ENCODE measurements at regions not wholly inside any gene's neighbourhood (a gene's known extent, or its start where the extent isn't known, plus 50 kb on each side); places are given as distances from the start of the nearest gene placed in this dataset.
A peak's percentile ranks its signal among the peaks of the same experiment; 100 is the strongest.

DNA sequence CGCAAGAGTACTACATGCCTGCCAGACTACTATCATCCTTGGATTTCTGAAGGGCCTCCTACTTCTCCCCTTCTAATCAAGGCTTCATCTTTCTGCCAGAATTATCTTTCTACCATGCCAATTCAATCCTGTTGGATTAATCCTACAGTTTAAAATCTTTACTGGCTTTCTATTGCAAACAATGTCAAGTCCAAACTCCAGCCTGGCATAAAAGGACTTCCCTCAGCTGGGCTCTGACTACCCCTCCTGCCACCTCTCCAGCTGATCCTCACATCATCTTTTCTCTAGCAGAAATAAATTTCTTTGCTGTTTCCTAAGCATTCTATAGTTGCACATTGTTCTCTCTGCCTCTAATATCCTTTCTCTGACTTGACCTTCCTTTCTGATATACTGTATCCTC lies 119.7 kb upstream of the RAD23B start:
- no peak for DNase-seq (ENCODE audit: low read depth)

DNA sequence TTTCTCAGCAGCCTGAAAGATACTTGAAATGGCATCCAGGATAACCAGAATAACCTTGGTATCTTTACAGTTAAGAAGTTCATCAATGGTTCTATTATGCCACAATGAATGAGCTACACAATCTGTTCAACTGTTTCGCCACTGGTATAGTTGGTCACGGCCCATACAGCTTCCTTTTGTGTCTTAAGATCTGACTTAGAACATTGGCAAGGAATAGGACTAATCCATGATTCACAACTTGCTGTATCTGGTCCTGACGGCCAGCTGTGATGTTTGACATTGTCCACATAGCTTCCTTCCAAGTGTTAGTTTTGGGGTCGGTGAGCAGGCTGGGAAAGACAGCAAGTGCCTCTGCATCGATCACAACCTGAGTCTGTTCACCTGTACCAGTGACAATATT lies 113.3 kb upstream of the RAD23B start:
- no peak for DNase-seq (ENCODE audit: low read depth)

DNA sequence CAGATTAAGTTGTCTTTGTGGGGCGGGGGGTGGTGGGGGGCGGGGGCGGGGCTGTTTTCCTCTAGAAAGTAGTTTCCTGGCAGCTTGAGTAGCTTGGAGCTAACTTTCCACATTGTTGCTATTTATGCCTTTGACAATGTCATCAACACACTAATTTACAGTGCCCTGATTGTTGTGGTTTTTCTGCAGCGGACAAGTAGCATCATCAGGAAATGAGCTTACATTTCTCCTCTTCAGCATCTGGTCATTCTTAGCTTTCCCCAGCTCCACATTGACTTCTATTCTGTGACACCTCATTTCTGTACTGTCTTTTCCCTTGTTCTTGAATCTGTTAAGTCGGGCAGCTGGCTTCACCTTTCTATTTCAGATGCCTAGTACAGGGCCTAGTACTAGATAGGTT lies 112.3 kb upstream of the RAD23B start:
- no peak for DNase-seq (ENCODE audit: low read depth)

DNA sequence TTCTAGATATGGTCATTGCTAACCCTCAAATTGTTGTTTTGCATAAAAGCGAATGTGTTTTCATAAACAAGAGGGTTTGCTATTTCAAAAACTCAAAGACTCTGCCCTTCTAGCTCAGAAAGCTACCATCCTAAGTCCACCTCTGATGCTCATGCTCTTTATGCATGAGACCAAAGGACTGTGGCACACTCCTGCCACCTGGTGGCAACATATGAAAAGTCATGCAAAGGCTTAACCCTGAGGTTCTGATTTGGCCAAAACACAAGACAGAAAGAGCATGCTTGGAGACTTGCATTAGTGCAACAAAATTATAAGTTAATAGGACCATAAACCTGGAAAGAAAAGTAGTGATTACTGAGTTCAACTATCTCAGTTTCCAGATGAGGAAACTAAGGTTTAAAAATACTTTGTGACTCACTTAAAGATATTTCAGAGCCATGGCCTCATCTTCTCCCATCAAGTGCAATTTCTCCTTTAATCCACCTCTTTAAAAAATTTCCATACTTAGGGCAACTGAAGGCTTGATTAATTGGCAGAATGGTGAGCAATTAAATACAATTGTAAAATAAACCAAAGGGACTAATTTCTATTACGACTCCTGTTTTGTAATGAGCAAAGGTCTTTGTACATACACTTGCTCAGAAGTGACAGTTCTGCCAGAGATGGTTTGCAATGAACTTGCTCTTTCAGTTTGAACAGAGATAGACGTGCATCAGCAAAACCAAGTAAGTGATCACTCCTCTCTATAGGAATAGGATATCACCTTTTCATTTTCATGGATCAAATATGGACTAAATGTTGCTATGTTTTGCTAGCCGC lies 110.7 kb upstream of the RAD23B start:
- peak; percentile 76 for DNase-seq (ENCODE audit: low read depth)

DNA sequence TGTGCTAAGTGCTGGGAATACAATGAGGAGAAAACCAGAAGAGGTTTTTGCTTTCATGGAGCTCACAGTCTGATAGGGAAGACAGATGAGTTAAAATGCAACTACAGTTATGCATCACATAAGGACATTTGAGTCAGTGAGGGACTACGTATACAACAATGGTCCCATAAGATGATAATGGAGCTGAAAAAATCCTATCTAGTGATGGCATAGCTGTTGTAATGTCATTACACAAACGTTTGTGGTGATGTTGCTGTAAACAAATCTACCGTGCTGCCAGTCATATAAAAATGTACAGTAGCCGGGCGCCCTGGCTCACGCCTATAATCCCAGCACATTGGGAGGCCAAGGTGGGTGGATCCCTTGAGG lies 110.1 kb upstream of the RAD23B start:
- no peak for DNase-seq (ENCODE audit: low read depth)

DNA sequence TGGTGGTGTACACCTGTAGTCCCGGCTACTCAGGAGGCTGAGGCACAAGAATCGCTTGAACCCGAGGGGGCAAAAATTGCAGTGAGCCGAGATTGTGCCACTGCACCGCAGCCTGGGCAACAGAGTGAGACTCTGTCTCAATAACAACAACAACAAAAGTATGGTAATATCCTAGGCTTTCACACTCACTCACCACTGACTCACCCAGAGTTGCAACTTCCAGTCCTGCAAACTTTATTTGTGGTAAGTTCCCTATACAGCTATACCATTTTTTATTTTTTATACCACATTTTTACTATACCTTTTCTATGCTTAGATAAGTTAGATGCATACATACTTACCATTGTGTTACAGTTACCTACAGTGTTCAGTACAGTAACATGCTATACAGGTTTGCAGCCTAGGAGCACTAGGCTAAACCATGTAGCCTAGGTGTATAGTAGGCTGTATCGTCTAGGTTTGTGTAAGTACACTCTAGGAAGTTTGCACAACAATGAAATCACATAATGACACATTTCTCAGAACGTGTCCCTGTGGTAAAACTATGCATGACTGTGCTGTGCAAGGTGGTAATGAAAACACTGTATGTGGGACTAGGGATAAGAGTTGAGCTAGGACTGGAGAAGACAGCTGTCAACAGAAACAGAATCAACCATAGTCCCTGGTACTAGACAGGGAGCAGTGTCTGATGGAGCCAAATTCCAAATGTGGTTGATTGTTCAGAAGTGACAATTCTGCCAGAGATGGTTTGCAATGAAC lies 109.5 kb upstream of the RAD23B start:
- DNase-seq (ENCODE audit: low read depth), result no peak

DNA sequence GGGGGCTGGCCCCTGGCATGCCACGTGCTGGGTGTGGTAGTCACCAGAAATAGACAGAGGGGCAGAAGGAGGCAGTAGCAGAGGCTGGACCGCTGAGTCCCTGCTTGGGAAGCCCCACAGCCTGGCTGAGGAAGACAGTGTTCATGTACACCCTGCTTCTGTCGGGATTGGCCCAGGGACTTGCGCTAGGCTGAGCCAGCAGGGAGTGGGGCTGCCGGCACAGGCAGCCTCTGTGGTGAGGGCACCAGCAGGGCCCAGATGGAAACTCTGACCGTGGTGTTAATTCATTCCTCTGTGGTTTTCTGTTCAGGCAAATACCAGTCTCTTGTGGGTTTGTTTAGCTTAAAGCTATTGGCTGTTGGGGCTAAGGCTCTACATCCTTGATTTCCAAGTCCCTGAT lies 108.6 kb upstream of the RAD23B start:
- peak; percentile 63 for DNase-seq (ENCODE audit: low read depth)

DNA sequence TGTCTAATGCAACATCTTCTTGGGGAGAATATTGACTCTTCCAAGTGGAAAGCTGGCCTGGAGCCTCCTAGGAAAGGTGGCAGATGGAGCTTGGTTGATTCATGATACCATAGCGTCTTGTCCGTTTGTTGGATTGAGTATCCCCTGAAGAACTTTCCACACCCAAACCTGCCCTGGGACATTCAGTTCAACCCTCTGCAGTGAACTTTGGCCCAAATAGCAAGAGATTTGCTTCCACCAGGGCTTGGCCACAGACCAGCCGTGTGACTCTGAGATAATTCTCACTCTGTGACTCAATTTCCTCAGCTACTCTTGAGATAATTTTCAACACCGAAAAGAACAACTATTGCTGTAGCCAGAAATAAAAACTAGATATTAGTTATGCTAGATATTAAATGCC lies 108.0 kb upstream of the RAD23B start:
- peak; percentile 40 for DNase-seq (ENCODE audit: low read depth)

DNA sequence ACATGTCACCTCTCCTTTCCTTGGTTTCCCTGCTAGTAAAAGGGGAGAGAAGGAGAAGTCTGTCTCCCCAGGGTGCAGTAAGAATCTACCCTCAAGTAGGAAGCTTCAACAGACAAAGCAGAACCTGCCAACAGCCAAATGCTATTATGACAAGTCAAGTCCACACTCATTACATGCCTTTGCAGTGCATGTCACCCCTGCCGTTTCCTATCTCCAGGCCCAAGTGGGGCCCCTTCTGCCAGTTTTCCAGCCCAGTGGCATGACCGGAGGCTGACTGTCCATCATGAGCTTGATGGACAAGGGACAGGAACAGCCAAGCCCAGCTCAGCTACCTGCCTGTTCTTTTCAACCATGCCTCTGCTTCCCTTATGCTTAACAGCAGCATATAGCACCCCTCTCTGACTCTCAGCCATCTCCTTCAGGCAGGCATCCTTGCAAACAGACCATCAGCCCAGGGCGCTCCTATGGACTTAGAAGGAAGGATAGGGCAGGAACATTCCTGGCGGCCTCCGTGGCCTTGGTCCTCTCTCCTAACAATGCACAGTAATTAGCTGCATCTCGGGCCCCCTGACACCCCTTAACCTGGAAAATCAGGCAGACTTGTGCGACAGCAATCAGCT lies 107.2 kb upstream of the RAD23B start:
- no peak for DNase-seq (ENCODE audit: low read depth)

DNA sequence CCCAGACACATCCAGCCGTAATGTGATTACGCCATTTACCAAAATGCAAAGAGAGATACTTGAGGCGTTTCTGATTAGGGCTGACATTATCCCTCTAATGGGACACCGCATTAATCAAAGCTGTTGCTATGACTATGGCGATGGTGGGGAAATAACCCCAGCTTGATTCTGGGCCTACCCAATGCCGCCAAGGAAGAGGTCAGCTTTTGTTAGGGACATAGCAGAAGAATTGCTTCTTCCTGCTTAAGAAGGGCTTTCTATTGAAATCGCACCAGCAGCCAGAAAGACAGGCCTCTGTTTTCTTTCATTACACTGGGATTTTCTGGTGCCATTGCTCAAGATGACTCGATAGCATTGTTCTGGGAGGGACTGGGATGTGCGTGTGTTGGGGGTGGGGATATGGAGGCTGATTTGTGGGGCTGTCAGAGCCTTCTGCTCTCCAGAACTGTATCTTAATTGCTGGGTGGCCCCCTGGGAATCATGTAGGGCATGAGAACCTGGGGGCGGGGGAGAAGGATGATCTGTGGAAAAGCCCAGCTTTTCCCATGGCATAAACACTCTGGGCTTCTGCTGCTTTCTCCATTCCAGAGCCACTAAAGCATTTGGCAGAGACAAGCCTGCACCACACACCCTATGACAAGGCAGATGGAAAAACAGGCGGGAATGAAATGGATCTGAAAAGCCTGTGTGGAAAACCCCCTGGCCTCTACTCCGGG lies 106.5 kb upstream of the RAD23B start:
- DNase-seq (ENCODE audit: low read depth), result peak; percentile 32

DNA sequence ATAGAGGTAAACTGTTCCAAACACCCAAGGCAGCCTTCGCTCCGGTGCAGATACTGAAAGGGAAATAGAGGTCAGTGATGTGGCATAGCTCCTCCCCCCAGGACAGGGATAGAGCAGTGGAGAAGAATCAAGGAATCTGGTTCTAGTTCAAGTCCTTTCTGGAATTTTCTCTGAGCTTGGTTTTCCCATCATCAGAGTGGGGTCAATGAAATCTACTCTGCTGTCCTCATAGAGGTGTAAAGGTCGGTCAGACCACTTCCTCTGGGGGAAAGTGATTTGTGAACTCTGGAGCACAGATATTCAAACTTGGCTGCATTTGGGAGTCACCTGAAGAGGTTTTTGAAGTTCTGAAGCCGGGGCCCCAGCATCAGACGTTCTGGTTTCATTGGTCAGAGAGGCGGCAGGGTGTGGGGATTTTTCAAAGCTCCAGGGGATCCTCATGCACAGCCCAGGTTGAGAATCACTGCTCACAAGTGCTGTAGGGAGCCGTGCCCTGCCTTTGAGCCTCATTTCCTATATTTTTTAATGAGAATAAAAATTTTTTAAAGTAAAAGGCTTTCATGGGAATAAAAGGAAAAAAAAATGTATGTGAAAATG lies 105.7 kb upstream of the RAD23B start:
- DNase-seq (ENCODE audit: low read depth), result no peak

DNA sequence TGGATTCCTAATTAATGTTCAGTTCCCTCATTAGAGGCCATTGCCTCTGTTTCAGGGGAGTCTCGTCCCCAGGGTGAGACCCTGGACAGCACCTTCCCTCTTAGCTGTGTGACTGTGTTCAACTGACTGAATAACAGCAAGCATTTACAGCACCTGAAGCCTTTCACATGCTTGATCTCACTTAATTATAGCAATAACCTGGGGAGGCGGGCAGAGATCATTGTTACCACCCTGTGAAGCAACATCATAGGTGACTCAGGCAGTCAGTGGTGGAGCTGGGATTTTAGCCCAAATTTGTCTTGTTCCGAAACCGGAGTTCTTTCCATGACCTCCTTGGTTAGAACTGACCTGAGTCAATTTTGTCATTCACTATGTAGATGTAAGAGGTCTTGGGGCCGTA lies 105.2 kb upstream of the RAD23B start:
- DNase-seq (ENCODE audit: low read depth), result no peak

DNA sequence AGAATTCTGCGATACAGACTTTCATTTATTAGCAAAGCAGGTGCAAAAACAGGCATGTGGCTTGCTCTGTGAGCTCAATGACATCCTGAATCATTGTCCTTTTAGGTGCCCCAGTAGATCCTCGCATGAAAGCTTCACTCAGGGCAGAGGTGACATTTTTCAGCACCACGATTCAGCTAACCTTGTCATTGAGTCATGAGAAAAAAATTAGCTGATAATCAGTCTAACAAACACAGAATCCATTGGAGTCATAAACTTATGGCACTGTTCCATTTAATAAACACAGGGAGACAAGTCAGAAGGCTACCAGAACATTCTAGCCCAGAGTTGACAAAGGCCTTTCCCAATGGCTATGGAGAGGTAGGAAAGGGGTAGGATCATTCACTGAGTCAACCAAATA lies 104.8 kb upstream of the RAD23B start:
- no peak for DNase-seq (ENCODE audit: low read depth)

DNA sequence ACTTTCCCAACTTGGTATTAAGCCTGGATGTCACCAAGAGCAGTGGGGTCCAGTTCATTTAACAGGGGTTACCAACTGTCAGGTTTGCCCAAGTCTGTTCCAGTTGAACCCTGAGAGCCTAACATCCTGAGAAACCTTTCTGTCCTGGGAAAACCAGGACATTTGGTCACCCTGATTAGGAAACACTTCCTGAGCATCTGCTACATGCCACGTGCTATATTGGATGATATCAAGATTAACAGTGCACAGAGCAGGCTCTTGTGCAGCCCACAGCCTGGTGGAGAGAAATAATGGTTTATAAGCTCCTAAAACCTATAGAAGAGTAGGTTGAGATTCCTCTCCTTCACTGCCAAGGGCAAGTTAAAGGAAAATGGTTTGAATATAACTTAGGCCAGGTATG lies 102.9 kb upstream of the RAD23B start:
- no peak for DNase-seq (ENCODE audit: low read depth)

DNA sequence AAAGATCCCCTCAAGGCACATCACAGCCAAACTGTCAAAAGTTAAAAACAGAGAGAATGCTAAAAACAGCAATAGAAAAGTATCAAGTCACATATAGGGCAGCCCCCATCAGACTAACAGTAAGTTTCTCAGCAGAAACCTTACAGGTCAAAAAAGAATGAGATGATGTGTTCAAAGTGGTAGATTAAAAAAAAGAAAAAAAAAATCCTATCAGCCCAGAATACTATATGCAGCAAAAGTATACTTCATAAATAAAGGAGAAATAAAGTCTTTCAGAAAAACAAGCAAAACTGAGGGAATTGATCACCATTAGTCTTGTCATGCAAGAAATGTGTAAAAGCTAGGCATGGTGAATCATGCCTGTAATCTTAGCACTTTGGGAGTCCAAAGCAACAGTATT lies 99.9 kb upstream of the RAD23B start:
- no peak for DNase-seq (ENCODE audit: low read depth)

DNA sequence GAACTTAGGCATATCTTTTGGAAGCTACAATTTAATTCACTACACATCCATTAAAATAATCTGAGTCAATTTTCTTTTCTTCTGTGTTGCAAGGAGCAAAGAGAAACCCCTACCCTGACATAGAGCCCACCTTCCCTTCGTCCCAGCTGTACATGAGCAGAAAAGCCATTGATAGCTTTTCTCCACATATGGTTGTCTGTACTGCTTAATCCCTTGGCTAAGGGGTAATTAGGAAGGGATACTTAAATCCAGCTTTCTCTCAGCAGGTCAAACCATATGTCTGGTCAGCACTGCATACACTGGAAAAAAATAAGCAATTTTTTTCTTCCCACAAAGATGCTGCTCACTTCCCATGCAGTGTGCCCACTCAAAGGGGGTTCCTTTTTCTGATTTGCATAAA lies 94.7 kb upstream of the RAD23B start:
- no peak for DNase-seq (ENCODE audit: low read depth)

DNA sequence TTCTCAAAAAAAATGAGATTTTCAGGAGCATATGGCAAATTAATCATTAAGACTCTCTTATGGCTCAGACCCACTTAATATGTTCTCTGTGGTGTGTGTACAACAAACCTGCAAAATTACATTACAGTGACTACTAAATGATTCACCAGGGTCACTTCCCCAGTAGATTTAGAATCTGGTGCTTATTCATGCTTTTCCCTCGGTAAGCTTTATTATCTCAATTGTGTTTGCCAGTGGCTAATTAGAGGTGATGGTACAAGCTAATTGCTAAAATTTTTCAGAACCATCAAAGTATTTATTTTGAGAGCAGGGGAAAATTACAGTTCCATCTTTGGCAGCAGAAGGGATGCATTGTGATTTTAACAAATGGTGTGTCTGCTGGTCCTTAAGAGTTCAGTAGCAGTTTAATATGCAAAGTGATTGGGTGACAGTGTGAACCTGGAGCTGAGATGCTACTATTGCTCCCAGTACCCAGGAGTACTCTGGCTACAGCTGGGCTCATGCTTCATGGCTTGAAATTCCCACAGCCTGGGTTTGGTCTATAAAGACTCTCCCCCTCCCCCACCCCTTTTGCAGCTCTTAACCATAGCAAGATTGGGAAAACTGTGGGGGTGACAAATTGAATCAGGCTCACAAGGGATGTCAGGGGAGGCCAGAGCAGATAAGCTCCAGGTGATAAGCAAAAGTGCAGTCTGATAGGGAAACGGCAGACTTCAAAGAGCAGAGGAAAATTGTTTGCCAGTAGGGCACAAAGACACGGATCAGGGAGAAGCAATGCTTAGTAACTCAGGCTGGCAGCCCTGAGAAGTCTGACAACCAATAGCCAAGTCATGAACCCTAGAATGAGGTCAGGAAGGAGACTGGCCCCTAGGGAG lies 92.8 kb upstream of the RAD23B start:
- DNase-seq (ENCODE audit: low read depth), result peak; percentile 78

DNA sequence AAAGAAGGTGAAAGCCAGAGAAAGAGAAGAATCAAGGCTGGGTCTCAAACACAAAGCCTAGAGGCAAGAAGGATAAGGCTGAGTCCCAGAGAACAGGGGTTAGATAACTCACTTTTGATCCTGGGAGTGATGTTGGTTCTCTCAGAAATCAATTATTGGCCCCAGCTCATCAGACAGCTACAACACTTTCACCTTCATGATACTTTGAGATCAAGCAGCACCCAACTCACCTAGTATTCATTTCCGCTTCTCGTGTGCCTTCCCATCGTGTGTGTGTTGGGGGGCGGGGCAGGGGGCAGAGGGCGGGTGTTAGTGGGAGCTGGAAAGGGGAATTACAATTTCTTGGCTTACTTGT lies 92.2 kb upstream of the RAD23B start:
- no peak for DNase-seq (ENCODE audit: low read depth)

DNA sequence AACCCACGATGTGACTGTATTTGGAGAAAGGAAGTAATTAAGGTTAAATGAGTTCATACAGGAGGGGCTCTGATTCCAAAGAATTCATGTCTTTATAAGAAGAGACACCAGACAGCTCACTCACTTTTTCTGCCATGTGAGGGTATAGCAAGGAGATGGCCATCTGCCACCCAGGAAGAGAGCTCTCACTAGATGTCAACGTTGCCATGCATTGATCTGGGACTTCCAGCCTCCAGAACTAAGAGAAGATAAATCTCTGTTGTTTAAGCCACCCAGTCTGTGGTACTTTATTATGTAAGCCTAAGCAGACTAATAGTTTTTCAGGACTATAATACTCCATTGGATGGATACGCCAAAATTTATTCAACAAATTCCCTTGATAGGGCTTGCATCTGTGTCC lies 89.8 kb upstream of the RAD23B start:
- no peak for DNase-seq (ENCODE audit: low read depth)

DNA sequence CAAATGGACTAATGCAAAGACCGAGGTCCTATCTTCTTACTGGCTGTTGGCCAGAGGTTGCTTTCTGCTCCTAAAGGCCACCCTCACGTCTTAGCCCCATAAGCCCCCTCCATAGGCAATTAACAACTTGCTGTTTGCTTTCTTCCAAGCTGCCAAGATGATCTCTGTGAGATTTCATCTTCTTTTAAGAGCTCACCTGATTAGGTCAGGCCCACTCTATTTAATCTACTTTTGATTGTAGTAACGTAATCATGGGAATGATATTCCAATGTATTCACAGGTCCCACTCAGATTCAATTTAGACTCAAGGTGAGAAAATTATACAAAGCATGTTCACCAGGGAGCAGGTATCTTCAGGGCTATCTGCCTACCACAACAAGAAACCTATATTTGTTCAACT lies 84.4 kb upstream of the RAD23B start:
- DNase-seq (ENCODE audit: low read depth), result no peak

DNA sequence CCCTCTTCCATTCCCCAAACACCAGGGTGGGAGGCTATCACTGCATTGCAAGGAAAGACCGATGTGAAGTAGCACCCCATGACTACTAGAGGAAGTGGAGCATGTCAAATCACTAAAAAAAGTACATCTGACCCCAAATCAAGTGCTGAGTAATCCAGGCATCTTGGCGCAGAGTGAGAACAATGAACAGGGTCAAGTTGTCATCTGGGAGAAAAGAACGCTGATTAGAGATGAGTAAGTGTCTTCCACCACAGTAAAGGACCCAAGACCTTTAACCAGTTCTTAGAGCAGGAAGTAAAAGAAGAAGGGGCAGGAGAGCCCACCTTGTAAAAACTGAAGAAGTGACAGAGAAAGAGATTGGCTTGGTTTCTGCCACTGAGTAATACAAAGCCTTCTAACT lies 75.0 kb upstream of the RAD23B start:
- DNase-seq (ENCODE audit: low read depth), result peak; percentile 80

All from LHCN-M2 (cell line).